Stomach (tissue), 4 donors: ENCODE measurements at regions not wholly inside any gene's neighbourhood (a gene's known extent, or its start where the extent isn't known, plus 50 kb on each side); places are given as distances from the start of the nearest gene placed in this dataset.

Experiments
- EP300 ChIP-seq: sonication (generic); formaldehyde crosslinking; IDR thresholded peaks from one replicate; pipeline ENCODE4 v1.6.1; 2017; ENCODE audit warnings: antibody characterized with exemption
- TF ChIP-seq, protein P1 (sequence below), 7 experiments: fragments of 450-650 bp in 4 of 7; fragments of 200-600 bp in 3 of 7; sonication (generic) in 3 of 7; IDR thresholded peaks; one replicate each; pipeline ENCODE4 v1.5.1; 2016 to 2019; ENCODE audit warnings: antibody characterized with exemption in 7 of 7, control low read depth in 2 of 7, mild to moderate bottlenecking in 1 of 7

DNA sequence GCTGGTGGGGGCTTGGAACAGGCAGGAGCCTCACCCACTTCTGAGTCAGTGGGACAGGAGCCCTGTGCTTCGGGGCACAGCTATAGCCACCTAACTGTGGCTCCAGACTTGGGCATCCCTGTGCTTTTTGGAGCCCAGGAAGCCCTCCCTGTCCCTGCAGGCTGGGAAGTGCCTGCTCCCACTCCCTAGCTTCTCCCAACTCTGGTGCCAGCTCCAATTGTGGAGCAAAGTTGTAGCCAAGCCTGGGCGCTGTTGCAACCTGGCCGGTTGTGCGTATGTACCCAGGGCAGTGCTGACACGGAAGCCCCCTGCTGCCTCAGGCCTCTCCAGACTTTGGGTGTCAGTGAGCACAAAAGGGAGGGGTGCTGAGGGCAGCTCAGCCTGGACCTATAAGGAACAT lies 601.7 kb upstream of the GJE1 start:
- no peak for TF ChIP-seq EP300
- TF ChIP-seq, protein P1, sequence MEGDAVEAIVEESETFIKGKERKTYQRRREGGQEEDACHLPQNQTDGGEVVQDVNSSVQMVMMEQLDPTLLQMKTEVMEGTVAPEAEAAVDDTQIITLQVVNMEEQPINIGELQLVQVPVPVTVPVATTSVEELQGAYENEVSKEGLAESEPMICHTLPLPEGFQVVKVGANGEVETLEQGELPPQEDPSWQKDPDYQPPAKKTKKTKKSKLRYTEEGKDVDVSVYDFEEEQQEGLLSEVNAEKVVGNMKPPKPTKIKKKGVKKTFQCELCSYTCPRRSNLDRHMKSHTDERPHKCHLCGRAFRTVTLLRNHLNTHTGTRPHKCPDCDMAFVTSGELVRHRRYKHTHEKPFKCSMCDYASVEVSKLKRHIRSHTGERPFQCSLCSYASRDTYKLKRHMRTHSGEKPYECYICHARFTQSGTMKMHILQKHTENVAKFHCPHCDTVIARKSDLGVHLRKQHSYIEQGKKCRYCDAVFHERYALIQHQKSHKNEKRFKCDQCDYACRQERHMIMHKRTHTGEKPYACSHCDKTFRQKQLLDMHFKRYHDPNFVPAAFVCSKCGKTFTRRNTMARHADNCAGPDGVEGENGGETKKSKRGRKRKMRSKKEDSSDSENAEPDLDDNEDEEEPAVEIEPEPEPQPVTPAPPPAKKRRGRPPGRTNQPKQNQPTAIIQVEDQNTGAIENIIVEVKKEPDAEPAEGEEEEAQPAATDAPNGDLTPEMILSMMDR (IDR thresholded peaks at IDR 0.05) = no peak
